ENCODE measurements at regions not wholly inside any gene's neighbourhood (a gene's known extent, or its start where the extent isn't known, plus 50 kb on each side); places are given as distances from the start of the nearest gene placed in this dataset.

DNA sequence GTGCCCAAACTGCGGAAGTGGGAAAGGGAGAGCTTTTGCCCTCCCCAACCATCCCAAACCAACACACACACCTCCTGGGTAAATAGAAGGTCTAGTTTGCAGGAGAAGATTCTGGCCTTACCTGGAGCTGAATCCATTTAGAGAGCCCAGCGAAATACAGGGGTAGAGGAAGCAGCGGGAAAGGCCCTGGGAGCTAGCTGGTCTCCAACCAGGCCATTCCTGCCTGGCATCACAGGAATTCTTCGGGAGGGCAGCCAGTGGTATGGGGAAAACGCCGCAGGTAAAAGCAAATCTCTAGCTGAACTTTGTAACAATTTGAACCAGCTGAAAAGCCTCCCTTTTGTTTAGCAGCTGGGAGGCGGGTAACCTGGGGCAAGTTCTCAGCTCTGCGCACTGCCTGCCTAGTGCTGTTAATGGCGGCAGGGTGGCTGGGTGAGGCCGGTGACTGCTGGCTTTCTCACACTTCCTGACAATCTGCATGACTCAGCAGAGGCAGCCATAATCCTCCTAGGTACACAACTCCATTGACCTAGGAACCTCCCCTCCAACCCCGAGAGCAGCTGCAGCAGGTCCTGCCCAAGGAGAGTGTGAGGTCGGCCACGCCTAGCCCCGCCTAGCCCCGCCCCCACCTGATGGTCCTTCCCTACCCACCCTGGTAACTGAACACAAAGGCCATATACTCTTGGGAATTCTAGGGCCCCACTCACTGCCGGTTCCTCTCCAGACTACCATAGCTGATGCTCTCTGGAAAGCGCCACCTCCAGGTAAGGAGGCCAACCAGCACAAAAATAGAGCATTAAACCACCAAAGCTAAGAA, 483.8 kb upstream of the REG3G start (continued):
- TF ChIP-seq GRHL1 (CRISPR knock-in tag; conservative IDR thresholded peaks at IDR 0.05) (no peak), ZNF335 (CRISPR knock-in tag; IDR thresholded peaks at IDR 0.05) (peak; percentile 89), TBX2 (CRISPR knock-in tag; IDR thresholded peaks at IDR 0.05; ENCODE audit: borderline replicate concordance) (peak; percentile 68; the same call in 1 of the 2 replicates), BCL6 (CRISPR knock-in tag; IDR thresholded peaks at IDR 0.05) (peak; percentile 21), ZBTB42 (CRISPR knock-in tag; IDR thresholded peaks at IDR 0.05) (0 out of 2 replicates have a peak, but pooled peaks have one; percentile 10), JUND (CRISPR knock-in tag; IDR thresholded peaks at IDR 0.05) (peak; percentile 47; the same call in 1 of the 2 replicates), MAFF (IDR thresholded peaks at IDR 0.05; ENCODE audit: low read depth, low read length) (peak; percentile 91), ZFY (CRISPR knock-in tag; IDR thresholded peaks at IDR 0.05) (peak; percentile 93), POGK (CRISPR knock-in tag; conservative IDR thresholded peaks at IDR 0.05) (peak; percentile 79; the same call in 1 of the 2 replicates), RORA (CRISPR knock-in tag; IDR thresholded peaks at IDR 0.05) (no peak), SCMH1 (CRISPR knock-in tag; IDR thresholded peaks at IDR 0.05; ENCODE audit: borderline replicate concordance) (no peak), HOXA9 (CRISPR knock-in tag; IDR thresholded peaks at IDR 0.05; ENCODE audit: borderline replicate concordance) (no peak), CBX1 (IDR thresholded peaks at IDR 0.05; ENCODE audit: low read depth) (peak; percentile 73), BRD4 (CRISPR knock-in tag; IDR thresholded peaks at IDR 0.05) (peak; percentile 89)
- TF ChIP-seq, protein P1, sequence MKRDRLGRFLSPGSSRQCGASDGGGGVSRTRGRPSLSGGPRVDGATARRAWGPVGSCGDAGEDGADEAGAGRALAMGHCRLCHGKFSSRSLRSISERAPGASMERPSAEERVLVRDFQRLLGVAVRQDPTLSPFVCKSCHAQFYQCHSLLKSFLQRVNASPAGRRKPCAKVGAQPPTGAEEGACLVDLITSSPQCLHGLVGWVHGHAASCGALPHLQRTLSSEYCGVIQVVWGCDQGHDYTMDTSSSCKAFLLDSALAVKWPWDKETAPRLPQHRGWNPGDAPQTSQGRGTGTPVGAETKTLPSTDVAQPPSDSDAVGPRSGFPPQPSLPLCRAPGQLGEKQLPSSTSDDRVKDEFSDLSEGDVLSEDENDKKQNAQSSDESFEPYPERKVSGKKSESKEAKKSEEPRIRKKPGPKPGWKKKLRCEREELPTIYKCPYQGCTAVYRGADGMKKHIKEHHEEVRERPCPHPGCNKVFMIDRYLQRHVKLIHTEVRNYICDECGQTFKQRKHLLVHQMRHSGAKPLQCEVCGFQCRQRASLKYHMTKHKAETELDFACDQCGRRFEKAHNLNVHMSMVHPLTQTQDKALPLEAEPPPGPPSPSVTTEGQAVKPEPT (CRISPR knock-in tag; IDR thresholded peaks at IDR 0.05; ENCODE audit: low read depth): no peak
- TF ChIP-seq, protein P2, sequence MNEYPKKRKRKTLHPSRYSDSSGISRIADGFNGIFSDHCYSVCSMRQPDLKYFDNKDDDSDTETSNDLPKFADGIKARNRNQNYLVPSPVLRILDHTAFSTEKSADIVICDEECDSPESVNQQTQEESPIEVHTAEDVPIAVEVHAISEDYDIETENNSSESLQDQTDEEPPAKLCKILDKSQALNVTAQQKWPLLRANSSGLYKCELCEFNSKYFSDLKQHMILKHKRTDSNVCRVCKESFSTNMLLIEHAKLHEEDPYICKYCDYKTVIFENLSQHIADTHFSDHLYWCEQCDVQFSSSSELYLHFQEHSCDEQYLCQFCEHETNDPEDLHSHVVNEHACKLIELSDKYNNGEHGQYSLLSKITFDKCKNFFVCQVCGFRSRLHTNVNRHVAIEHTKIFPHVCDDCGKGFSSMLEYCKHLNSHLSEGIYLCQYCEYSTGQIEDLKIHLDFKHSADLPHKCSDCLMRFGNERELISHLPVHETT (CRISPR knock-in tag; conservative IDR thresholded peaks at IDR 0.05): no peak
- TF ChIP-seq, protein P3, sequence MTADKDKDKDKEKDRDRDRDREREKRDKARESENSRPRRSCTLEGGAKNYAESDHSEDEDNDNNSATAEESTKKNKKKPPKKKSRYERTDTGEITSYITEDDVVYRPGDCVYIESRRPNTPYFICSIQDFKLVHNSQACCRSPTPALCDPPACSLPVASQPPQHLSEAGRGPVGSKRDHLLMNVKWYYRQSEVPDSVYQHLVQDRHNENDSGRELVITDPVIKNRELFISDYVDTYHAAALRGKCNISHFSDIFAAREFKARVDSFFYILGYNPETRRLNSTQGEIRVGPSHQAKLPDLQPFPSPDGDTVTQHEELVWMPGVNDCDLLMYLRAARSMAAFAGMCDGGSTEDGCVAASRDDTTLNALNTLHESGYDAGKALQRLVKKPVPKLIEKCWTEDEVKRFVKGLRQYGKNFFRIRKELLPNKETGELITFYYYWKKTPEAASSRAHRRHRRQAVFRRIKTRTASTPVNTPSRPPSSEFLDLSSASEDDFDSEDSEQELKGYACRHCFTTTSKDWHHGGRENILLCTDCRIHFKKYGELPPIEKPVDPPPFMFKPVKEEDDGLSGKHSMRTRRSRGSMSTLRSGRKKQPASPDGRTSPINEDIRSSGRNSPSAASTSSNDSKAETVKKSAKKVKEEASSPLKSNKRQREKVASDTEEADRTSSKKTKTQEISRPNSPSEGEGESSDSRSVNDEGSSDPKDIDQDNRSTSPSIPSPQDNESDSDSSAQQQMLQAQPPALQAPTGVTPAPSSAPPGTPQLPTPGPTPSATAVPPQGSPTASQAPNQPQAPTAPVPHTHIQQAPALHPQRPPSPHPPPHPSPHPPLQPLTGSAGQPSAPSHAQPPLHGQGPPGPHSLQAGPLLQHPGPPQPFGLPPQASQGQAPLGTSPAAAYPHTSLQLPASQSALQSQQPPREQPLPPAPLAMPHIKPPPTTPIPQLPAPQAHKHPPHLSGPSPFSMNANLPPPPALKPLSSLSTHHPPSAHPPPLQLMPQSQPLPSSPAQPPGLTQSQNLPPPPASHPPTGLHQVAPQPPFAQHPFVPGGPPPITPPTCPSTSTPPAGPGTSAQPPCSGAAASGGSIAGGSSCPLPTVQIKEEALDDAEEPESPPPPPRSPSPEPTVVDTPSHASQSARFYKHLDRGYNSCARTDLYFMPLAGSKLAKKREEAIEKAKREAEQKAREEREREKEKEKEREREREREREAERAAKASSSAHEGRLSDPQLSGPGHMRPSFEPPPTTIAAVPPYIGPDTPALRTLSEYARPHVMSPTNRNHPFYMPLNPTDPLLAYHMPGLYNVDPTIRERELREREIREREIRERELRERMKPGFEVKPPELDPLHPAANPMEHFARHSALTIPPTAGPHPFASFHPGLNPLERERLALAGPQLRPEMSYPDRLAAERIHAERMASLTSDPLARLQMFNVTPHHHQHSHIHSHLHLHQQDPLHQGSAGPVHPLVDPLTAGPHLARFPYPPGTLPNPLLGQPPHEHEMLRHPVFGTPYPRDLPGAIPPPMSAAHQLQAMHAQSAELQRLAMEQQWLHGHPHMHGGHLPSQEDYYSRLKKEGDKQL (CRISPR knock-in tag; IDR thresholded peaks at IDR 0.05; ENCODE audit: low read depth): peak; percentile 38; the same call in 1 of the 2 replicates

All from HepG2 (cell line).